Renal cortical epithelial cell (primary cell): ENCODE measurements at regions not wholly inside any gene's neighbourhood (a gene's known extent, or its start where the extent isn't known, plus 50 kb on each side); places are given as distances from the start of the nearest gene placed in this dataset.
"Not testable (repeated sequence)": the region's sequence is repeated elsewhere in the genome, so short reads cannot be mapped to it uniquely, and the experiment has no call there.

ENCODE experiments used
- DNase-seq: peaks from one replicate; pipeline ENCODE4 v3.0.0-alpha.2; 2011; ENCODE audit warnings: low read depth

DNA sequence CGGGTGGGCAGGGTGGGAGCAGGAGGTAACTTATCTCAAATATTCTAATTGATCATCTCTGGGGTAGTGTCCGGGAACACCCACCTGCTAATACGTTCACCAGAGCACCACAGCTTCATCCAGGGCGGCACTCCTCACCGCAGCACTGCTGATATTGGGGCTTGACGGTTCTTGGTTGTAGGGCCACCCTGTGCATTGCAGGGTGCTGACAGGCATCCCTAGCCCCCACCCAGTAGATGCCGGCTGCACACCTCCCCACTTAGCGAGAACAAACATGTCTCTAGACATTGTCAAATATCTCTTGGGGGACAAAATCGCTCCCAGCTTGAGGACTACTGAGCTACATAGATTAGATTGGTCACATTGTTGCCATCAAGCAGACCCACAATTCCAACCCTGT is 73.9 kb upstream of the WASF3 start:
- no peak for DNase-seq

- no peak for DNase-seq
These were observed 73.3 kb upstream of the WASF3 start for GRCh38 chr13:26484196-26484595.

GRCh38 chr13:26485288-26485687 is 72.2 kb upstream of the WASF3 start:
- no peak for DNase-seq

GRCh38 chr13:26485786-26486185 is 71.7 kb upstream of the WASF3 start:
- no peak for DNase-seq

DNA sequence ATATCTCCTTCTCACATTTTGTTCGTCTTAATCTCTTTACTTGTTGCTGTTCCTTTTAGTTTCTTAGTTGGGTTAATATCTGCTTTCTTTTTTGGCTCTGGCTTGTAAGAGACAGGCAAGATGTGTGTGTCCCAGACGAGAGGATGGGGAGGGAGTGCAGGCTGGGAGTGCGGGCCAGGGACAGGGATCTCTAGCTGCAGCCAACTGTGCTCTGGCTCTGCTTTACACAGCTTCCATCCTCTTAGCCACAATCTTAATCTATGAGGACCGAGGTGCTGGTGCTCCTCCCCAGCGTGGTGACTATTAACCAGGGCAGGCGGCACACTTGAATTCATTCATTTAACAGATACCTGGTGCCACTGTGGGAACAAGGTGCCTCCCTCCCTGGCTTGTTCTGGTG is 70.9 kb upstream of the WASF3 start:
- DNase-seq = no peak

DNA sequence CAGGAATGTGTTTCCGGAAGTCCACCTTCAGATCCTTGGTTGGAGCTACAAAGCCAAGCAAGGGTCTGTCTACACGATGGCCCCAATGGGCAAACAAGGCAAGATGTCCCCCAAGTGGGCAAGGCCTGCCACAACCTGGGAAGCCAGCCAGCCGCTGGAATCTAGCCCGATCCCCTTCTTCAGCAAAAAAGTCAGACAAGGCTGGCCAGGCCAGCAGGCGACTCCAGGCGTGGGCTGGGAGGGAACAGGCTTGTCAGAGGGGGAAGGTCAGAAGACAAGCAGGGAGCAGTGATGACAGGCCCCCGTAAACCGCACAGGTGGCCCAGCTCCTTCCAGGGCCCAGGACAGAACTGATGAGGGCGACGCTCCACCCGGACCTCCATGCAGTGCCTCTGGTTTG is 69.7 kb upstream of the WASF3 start:
- DNase-seq = no peak

GRCh38 chr13:26488236-26489003 is 69.1 kb upstream of the WASF3 start:
- DNase-seq = no peak

DNA sequence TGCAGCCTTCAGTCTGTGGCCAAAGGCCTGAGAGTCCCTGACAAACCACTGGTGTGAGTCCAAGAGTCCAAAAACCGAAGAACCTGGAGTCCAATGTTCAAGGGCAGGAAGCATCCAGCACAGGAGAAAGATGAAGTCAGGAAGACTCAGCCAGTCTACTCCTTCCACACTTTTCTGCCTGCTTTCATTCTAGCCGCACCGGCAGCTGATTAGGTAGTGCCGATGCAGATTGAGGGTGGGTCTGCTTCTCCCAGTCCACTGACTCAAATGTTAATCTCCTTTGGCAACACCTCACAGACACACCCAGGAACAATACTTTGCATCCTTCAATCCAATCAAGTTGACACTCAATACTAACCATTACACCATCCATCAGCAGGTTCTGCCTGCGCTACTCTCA is 65.2 kb upstream of the WASF3 start:
- not testable (repeated sequence) for DNase-seq

- DNase-seq = peak; percentile 7
These were observed 62.8 kb upstream of the WASF3 start for GRCh38 chr13:26494571-26495195.

GRCh38 chr13:26495750-26496149 is 61.7 kb upstream of the WASF3 start:
- DNase-seq = no peak

DNA sequence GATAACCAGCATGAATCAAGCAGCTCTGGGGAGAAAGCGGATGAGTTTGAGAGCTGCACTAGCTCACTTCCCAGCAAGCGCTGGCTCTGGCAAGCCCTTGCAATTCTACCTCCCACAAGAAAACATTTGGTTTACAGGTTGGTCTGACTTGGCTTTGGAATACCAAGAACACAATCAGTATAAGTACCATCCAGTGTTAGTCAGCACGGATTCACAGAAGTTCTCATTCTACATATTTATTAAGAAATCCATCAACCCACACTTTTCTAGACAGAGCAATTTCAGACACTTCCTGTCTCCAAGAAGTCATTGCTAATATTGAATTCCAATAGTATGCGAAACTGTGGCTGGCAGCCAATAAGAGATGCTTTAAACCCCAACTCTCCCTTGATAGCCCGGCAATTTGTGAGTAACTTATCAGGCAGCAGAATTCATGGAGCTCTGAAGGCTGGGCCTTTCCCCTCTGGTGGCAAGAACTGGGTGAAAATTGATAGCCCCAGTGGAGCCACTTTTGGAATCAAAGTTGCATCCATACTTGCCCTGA is 59.4 kb upstream of the WASF3 start:
- no peak for DNase-seq

DNA sequence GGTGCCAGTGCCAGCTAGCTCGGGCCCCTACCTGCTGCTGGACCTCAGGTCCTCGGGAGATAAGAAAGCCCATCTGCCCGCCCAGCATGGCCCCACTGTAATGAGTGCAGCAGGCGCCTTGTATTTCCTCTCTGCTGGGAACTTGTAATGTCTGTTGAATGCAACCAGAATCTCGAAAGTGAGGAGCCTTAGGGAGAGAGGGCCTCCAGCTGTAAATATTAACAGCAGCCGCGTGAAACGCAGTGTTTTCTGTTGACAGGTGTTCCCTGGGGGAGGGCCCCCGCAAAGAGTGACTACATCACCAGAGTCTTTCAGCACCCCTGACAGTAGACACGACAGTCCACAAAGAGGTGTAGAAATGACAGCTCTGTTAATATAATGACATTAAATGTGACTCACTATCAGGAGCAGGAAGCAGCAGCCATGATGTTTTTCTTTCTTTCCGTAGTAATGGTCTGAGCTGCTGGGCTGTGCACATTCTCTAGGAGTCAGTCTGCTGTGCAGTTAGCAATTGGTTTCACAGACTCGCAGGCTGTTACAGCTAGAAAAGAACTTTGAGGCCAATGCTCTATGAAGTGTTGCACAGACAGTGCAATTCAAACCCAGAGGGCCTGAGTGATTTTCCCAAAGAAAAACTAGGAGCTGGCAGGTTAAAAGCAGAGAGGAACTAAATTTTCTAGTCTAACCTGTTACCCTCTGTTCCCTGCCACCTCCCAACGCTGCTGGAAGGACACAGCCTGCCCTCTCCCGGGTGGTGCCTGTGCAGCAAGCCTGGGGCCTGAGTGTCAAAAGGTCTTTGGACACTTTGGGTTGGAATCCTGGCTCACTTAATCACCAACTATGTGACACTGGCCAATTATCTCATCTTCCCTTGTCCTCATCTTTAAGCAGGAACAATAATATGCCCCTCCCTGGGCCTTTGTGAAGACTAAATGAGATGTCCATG is 58.6 kb upstream of the WASF3 start:
- peak; percentile 44 for DNase-seq

GRCh38 chr13:26500618-26501320 is 56.7 kb upstream of the WASF3 start:
- DNase-seq = no peak

DNA sequence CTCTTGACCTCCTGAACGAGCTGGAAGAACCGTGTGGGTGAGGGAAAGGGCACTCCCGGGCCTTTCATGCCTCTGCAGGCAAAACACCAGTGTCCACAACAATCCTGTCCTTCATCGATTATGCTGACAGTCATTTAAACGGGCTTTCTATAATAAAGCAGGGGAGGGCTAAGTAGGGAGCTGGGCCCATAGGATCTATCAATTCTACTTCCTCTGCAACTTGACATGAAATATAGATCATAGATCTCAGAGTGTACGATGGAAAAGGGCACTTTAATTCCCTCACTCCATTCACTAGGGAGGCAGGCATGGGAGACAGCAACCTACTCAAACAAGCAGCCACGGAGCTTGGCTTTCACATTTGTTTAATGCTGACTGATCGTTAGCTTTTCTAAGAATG is 55.8 kb upstream of the WASF3 start:
- DNase-seq = no peak

DNA sequence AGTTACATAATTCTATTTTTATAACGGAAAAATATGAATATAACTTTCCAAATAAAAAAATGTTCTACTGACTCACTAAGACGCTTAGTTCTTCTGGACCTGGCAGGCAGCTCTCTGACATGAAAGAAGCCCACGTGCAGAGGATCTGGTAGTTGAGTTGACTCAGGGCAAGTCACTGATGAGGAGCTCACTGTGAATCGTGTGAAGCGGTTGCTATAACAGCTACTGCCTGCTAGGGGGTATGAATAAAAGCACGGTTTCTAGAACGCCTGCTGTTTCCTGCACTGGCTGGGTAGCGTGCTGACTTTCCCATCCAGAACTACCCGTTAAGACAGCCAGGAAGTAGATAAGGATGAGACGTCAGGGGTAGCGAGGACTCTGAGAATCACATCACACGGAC is 54.7 kb upstream of the WASF3 start:
- DNase-seq = no peak

DNA sequence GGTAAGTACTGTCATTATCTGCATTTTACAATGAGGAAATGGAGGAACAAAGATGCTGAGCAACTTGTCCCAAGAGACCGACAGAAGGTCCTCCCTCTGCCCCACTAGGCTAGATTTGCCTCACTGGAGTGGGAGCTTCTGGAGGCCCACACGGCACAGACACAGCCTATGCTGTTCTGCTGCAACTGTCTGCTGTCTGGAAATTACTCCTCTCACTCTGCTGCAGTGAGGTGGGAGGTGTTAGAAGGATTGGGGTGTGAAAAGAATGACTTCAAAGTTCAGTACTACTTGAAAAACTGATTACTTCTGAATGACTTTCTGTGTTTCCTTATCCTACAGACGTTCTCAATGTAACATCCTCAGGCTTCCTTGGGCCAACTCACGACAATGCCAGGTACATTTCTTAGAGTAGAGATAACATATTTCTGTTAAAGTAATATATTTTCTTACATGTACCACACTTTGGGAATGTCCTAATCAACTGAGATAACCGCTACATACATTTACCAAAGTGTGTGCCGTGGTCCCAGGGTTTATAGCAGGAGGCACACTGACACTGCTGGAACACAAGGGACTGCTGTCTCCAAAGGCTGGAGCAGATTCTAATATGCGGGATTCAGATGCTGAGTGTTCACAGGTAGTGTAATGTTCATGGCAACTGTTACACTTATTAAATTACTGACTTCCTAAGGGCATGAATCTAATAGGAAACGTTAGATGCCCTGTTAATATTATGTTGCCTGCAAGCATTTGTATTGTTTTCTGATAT is 53.5 kb upstream of the WASF3 start:
- no peak for DNase-seq
